Esophagus squamous epithelium (tissue), 5 donors: ENCODE measurements at regions not wholly inside any gene's neighbourhood (a gene's known extent, or its start where the extent isn't known, plus 50 kb on each side); places are given as distances from the start of the nearest gene placed in this dataset.

Experiments used
- DNase-seq: peaks from one replicate; lab custom pipeline; 2025; lab: John Stamatoyannopoulos, UW
- H3K27ac ChIP-seq, 4 donors: fragments of 200-600 bp; sonication (generic); one replicate each; pipeline ENCODE4 v1.5.1; 2016 to 2019; ENCODE audit warnings: mild to moderate bottlenecking in 1 of 4
- H3K27me3 ChIP-seq, 4 donors: fragments of 200-600 bp; sonication (generic); 1 replicate in 3 of 4; 2 replicates in 1 of 4; pipeline versions ENCODE4 v1.5.1 to v1.6.0; 2017 to 2021; ENCODE audit warnings: antibody characterized with exemption in 1 of 4
- H3K36me3 ChIP-seq, 3 donors: fragments of 200-600 bp; sonication (generic); one replicate each; pipeline ENCODE4 v1.5.1; 2016 to 2019
- H3K4me1 ChIP-seq, 3 donors: fragments of 200-600 bp; sonication (generic); one replicate each; pipeline ENCODE4 v1.5.1; 2017 to 2019
- H3K4me3 ChIP-seq, 4 donors: fragments of 200-600 bp; sonication (generic); 1 replicate in 3 of 4; 2 replicates in 1 of 4; pipeline ENCODE4 v1.5.1; 2016 to 2019; ENCODE audit warnings: mild to moderate bottlenecking in 2 of 4, moderate library complexity in 1 of 4
- H3K9me3 ChIP-seq, 3 donors: fragments of 200-600 bp; sonication (generic); one replicate each; pipeline ENCODE4 v1.5.1; 2016 to 2019
- CTCF ChIP-seq, 6 experiments: fragments of 450-650 bp in 4 of 6; fragments of 200-600 bp in 2 of 6; sonication (generic) in 2 of 6; IDR thresholded peaks; one replicate each; pipeline ENCODE4 v1.5.1; 2016 to 2019; ENCODE audit warnings: antibody characterized with exemption in 6 of 6, mild to moderate bottlenecking in 4 of 6, moderate library complexity in 4 of 6
- POLR2A ChIP-seq, 4 donors: fragments of 450-650 bp; IDR thresholded peaks; one replicate each; pipeline ENCODE4 v1.6.1; 2017; ENCODE audit warnings: antibody characterized with exemption in 4 of 4, mild to moderate bottlenecking in 4 of 4, moderate library complexity in 3 of 4
- WGBS, 2 donors: methylation state at CpG; one replicate each; pipeline ENCODE4 v1.1.5; 2018; 5-methylcytosine and 5-hydroxymethylcytosine counted together
- intact Hi-C: fragments of 100-400 bp; cut with DNase I; formaldehyde crosslinking; loops from one replicate; pipeline ENCODE4 v1.15.0; 2022
- donor health status: DM: yes; HTN: yes; CAD: no.

DNA sequence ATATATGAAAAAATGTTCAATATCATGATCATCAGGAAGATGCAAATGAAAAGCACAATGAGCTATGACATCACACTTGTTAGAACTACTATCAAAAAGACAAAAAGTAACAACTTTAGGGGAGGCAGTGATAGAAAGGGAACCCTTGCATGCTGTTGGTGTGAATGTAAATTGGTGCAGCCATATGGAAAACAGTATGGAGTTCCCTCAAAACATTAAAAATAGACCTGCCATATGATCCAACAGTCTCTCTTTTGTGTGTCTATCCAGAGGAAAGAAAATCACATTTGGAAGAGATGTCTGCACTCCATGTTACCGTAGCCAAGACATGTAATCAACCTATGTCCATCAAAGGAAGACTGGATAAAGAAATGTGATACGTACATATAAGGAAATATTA, 92.3 kb upstream of the ALKAL2 start:
- H3K27me3 ChIP-seq, result peaks cover 0 to 6% (median 0%) of the 10 kb centered on the region in 4 donors
- intact Hi-C loops, result no loop called here
- H3K9me3 ChIP-seq, result peaks cover 0 to 6% (median 0%) of the 10 kb centered on the region in 3 donors
- no peak overlapping the region for H3K27ac ChIP-seq
- no peak overlapping the region for H3K4me3 ChIP-seq
- no peak for DNase-seq
- H3K4me1 ChIP-seq, result peaks cover 0 to 18% (median 0%) of the 10 kb centered on the region in 3 donors
- TF ChIP-seq CTCF (IDR thresholded peaks at IDR 0.05) (no peak), POLR2A (IDR thresholded peaks at IDR 0.05) (no peak)
- WGBS, 2 donors, result 90 to 93% methylated on average over 2 of the region's 2 CpGs
- no peaks in the 10 kb centered on the region for H3K36me3 ChIP-seq

DNA sequence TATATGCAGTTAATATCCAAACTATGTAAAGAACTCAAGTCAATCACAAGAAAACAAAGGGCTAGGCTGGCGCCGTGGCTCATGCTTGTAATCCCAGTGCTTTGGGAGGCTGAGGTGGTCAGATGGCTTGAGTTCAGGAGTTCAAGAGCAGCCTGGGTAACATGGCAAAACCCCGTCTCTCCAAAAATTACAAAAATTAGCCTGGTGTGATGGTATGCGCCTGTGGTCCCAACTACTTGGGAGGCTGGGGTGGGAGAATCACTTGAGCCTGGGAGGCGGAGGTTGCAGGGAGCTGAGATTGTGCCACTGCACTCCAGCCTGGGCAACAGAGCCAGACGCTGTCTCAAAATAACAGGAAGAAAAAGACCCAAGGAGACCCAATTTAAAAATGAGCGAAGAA, 91.9 kb upstream of the ALKAL2 start:
- 89 to 90% methylated on average over 6 to 7 of the region's 7 CpGs for WGBS, 2 donors
- H3K27me3 ChIP-seq, result peaks cover 0 to 6% (median 0%) of the 10 kb centered on the region in 4 donors
- DNase-seq, result no peak
- no peak overlapping the region for H3K27ac ChIP-seq
- peaks cover 0 to 21% (median 0%) of the 10 kb centered on the region in 3 donors for H3K4me1 ChIP-seq
- peaks cover 0 to 6% (median 0%) of the 10 kb centered on the region in 3 donors for H3K9me3 ChIP-seq
- intact Hi-C loops, result no loop called here
- no peaks in the 10 kb centered on the region for H3K36me3 ChIP-seq
- no peak for TF ChIP-seq CTCF (IDR thresholded peaks at IDR 0.05)
- TF ChIP-seq POLR2A (IDR thresholded peaks at IDR 0.05), result no peak
- no peak overlapping the region for H3K4me3 ChIP-seq

- DNase-seq, result no peak
- Histone ChIP-seq H3K27ac (no peak overlapping the region), H3K4me1 (peaks cover 0 to 23% (median 0%) of the 10 kb centered on the region in 3 donors), H3K9me3 (peaks cover 0 to 6% (median 0%) of the 10 kb centered on the region in 3 donors), H3K27me3 (peaks cover 0 to 3% (median 0%) of the 10 kb centered on the region in 4 donors), H3K36me3 (no peaks in the 10 kb centered on the region), H3K4me3 (no peak overlapping the region)
- intact Hi-C loops, result no loop called here
- TF ChIP-seq CTCF (IDR thresholded peaks at IDR 0.05), result no peak
- no peak for TF ChIP-seq POLR2A (IDR thresholded peaks at IDR 0.05)
Observed at GRCh38 chr2:378364-378763, 90.5 kb upstream of the ALKAL2 start.

GRCh38 chr2:377414-377813, 89.5 kb upstream of the ALKAL2 start:
- Histone ChIP-seq H3K27me3 (peaks cover 0 to 3% (median 0%) of the 10 kb centered on the region in 4 donors), H3K27ac (no peak overlapping the region), H3K4me1 (peaks cover 0 to 24% (median 0%) of the 10 kb centered on the region in 3 donors), H3K9me3 (peaks cover 0 to 6% (median 0%) of the 10 kb centered on the region in 3 donors), H3K4me3 (no peak overlapping the region), H3K36me3 (no peaks in the 10 kb centered on the region)
- no peak for DNase-seq
- WGBS, 2 donors, result 60 to 72% methylated on average over 2 of the region's 2 CpGs
- TF ChIP-seq POLR2A (IDR thresholded peaks at IDR 0.05), result no peak
- no peak for TF ChIP-seq CTCF (IDR thresholded peaks at IDR 0.05)
- intact Hi-C loops, result no loop called here

- Histone ChIP-seq H3K27me3 (peaks cover 0 to 3% (median 0%) of the 10 kb centered on the region in 4 donors), H3K4me1 (peaks cover 0 to 24% (median 0%) of the 10 kb centered on the region in 3 donors), H3K4me3 (no peak overlapping the region), H3K36me3 (no peaks in the 10 kb centered on the region), H3K27ac (no peak overlapping the region), H3K9me3 (peaks cover 0 to 6% (median 0%) of the 10 kb centered on the region in 3 donors)
- no peak for DNase-seq
- TF ChIP-seq CTCF (IDR thresholded peaks at IDR 0.05) (no peak), POLR2A (IDR thresholded peaks at IDR 0.05) (no peak)
- WGBS, 2 donors, result 21 to 33% methylated on average over 2 to 3 of the region's 3 CpGs
- intact Hi-C loops, result no loop called here
Observed at GRCh38 chr2:375956-376307, 88.0 kb upstream of the ALKAL2 start.
